ENCODE measurements at regions not wholly inside any gene's neighbourhood (a gene's known extent, or its start where the extent isn't known, plus 50 kb on each side); places are given as distances from the start of the nearest gene placed in this dataset.
"Not testable (repeated sequence)": the region's sequence is repeated elsewhere in the genome, so short reads cannot be mapped to it uniquely, and the experiment has no call there.

DNA sequence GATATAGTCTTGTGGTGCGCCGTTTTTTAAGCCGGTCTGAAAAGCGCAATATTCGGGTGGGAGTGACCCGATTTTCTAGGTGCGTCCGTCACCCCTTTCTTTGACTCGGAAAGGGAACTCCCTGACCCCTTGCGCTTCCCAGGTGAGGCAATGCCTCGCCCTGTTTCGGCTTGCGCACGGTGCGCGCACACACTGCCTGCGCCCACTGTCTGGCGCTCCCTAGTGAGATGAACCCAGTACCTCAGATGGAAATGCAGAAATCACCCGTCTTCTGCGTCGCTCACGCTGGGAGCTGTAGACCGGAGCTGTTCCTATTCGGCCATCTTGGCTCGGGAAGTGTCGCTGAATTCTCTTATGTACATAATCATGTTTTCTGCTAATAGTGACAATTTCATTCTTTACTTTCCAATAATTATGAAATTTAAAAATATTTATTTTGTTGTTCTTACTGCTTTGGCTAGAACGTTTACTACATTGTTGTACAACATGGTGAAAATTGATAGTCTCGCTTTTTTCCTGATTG is 61.2 kb upstream of the MINDY3 start:
- DNase-seq; H3K4me3 ChIP-seq; H3K9me3 ChIP-seq; H3K27me3 ChIP-seq; intact Hi-C loops (cut with DNase I); H3K27ac ChIP-seq; H3K36me3 ChIP-seq; H3K4me1 ChIP-seq; ATAC-seq: not testable (repeated sequence)

GRCh38 chr10:15931376-15931775 is 71.1 kb upstream of the MINDY3 start:
- intact Hi-C loops (cut with DNase I): no loop called here
- no peaks in the 10 kb centered on the region for H3K4me1 ChIP-seq

DNA sequence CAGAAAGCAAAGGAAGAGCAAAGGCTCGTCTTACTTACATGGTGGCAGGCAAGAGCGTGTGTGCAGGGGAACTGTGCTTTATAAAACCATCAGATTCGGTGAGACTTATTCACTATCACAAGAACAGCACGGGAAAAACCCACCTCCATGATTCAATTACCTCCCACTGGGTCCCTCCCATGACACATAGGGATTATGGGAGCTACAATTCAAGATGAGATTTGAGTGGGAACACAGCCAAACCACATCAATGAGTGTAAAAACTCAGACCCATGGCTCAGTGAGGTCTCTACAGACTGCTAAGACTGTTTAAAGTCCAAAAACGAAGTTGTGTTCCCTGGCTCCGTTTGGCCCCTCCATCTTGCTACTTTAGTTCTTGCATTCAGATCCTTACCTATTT is 79.2 kb upstream of the MINDY3 start:
- ATAC-seq; H3K4me1 ChIP-seq; H3K27ac ChIP-seq; H3K27me3 ChIP-seq; DNase-seq; intact Hi-C loops (cut with DNase I); H3K9me3 ChIP-seq; H3K4me3 ChIP-seq; H3K36me3 ChIP-seq: not testable (repeated sequence)

More at GRCh38 chr10:15931376-15931775, 71.1 kb upstream of the MINDY3 start:
- ATAC-seq (no peak), DNase-seq (no peak)
- Histone ChIP-seq H3K27ac (no peak overlapping the region), H3K9me3 (no peaks in the 10 kb centered on the region), H3K36me3 (no peaks in the 10 kb centered on the region), H3K27me3 (no peaks in the 10 kb centered on the region), H3K4me3 (no peak overlapping the region)
- TF ChIP-seq CTCF (IDR thresholded peaks at IDR 0.05): no peak

DNA sequence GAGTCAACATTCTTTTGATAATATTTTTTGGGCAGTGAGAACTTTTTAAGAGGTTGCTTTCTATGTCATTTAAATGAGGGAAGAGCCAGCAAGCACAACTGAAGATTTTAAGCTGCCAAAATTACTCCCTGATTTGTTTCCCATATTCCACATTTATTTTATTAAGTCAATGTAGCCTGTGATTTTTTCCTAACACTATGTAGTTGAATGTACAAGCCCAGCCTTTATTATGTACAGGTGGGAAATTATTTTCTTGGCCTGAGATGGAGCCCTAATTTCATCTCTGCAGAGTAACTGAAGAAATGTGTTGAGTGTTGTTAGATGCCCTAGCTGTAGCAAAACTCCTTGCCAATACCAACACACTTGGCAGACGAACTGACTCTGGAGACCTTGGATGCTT is 83.1 kb upstream of the MINDY3 start:
- Histone ChIP-seq H3K4me1 (no peaks in the 10 kb centered on the region), H3K9me3 (no peaks in the 10 kb centered on the region), H3K4me3 (no peak overlapping the region), H3K27me3 (no peaks in the 10 kb centered on the region), H3K36me3 (no peaks in the 10 kb centered on the region), H3K27ac (no peak overlapping the region)
- intact Hi-C loops (cut with DNase I): no loop called here
- no peak for TF ChIP-seq CTCF (IDR thresholded peaks at IDR 0.05)
- DNase-seq (no peak), ATAC-seq (no peak)

DNA sequence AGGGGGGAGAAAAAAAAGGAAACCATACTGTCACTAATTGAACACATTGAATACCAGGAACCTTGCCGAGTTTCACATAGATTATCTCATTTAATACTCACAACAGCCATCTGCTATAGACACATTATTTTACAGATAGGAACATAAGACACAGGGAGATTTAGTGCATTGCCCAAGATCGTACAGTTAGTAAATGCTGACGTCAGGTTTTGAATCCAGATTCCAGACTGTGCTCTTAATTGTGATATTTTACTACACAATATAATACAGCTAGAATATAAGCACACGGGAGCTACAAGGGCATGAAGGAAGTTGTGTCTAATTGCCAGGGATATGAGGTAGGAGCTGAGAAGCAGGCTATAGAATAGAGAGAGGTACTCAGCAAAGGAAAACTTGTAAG is 93.9 kb upstream of the MINDY3 start:
- TF ChIP-seq CTCF (IDR thresholded peaks at IDR 0.05): no peak
- Histone ChIP-seq H3K27ac (no peak overlapping the region), H3K27me3 (no peaks in the 10 kb centered on the region), H3K4me3 (no peak overlapping the region), H3K9me3 (no peaks in the 10 kb centered on the region), H3K36me3 (no peaks in the 10 kb centered on the region), H3K4me1 (no peaks in the 10 kb centered on the region)
- DNase-seq (no peak), ATAC-seq (no peak)
- intact Hi-C loops (cut with DNase I): no loop called here

DNA sequence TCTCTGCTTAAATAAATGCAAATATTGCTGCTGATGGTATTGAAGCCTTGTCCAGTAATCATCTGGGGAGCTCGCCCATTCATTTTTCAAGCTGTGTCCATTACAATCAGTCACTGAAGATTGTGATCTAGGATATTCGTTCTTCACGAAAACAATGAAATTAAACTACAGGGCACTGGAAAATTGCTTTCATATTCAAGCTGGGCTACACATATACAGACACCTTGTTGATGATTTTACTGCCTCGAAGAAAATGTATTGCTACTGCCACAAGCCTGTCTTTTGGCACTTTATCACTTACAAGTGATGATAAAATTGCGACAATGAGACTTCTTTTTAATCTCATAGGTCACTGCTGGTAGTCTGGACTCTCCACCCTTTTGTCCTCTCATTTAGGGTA is 100.0 kb upstream of the MINDY3 start:
- H3K27ac ChIP-seq: no peak overlapping the region
- ATAC-seq (no peak), DNase-seq (no peak)
- no peaks in the 10 kb centered on the region for H3K36me3 ChIP-seq
- no peaks in the 10 kb centered on the region for H3K9me3 ChIP-seq
- intact Hi-C loops (cut with DNase I): no loop called here
- H3K27me3 ChIP-seq: no peaks in the 10 kb centered on the region
- H3K4me1 ChIP-seq: no peaks in the 10 kb centered on the region
- no peak for TF ChIP-seq CTCF (IDR thresholded peaks at IDR 0.05)
- no peak overlapping the region for H3K4me3 ChIP-seq

- ATAC-seq; H3K4me1 ChIP-seq; H3K27ac ChIP-seq; H3K4me3 ChIP-seq; H3K27me3 ChIP-seq; intact Hi-C loops (cut with DNase I); H3K36me3 ChIP-seq; H3K9me3 ChIP-seq; DNase-seq: not testable (repeated sequence)
These were observed 112.4 kb upstream of the MINDY3 start for GRCh38 chr10:15972736-15973135.
